NB4 (cell line): ENCODE measurements at regions not wholly inside any gene's neighbourhood (a gene's known extent, or its start where the extent isn't known, plus 50 kb on each side); places are given as distances from the start of the nearest gene placed in this dataset.

ENCODE experiments used
- POLR2A ChIP-seq: IDR thresholded peaks from 2 replicates; pipeline ENCODE4 v1.6.1; 2011; ENCODE audit warnings: mild to moderate bottlenecking; ENCODE audit not compliant: insufficient read length; ENCODE audit errors: extremely low read depth
- TF ChIP-seq, protein P1 (sequence below): IDR thresholded peaks from one replicate; pipeline ENCODE4 v1.5.1; 2012; ENCODE audit warnings: low read depth, low read length

DNA sequence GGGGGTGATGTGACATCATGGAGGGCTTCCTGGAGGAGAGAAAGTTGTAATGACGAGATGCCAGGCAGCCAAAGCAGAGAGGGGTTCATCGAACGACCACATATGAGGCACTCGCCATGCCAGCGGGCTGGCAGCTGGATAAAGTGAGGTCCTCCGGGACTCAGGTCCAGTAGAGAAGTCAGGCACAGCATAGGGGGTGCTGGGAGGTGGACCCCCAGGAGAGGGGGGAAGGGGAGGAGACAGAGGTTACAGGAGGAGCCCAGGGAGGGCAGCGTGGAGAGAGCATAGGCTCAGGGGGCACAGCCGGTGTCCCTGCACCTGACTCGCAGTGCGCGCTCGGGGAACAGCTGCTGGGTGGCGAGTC, 174.7 kb downstream of the BMP7 start:
- no peak for TF ChIP-seq POLR2A
- TF ChIP-seq, protein P1, sequence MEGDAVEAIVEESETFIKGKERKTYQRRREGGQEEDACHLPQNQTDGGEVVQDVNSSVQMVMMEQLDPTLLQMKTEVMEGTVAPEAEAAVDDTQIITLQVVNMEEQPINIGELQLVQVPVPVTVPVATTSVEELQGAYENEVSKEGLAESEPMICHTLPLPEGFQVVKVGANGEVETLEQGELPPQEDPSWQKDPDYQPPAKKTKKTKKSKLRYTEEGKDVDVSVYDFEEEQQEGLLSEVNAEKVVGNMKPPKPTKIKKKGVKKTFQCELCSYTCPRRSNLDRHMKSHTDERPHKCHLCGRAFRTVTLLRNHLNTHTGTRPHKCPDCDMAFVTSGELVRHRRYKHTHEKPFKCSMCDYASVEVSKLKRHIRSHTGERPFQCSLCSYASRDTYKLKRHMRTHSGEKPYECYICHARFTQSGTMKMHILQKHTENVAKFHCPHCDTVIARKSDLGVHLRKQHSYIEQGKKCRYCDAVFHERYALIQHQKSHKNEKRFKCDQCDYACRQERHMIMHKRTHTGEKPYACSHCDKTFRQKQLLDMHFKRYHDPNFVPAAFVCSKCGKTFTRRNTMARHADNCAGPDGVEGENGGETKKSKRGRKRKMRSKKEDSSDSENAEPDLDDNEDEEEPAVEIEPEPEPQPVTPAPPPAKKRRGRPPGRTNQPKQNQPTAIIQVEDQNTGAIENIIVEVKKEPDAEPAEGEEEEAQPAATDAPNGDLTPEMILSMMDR = no peak
